HG03066 (cell line): ENCODE measurements at regions not wholly inside any gene's neighbourhood (a gene's known extent, or its start where the extent isn't known, plus 50 kb on each side); places are given as distances from the start of the nearest gene placed in this dataset.
"Not testable (repeated sequence)": the region's sequence is repeated elsewhere in the genome, so short reads cannot be mapped to it uniquely, and the experiment has no call there.

ENCODE experiments used
- ATAC-seq: cut with Tn5 transposase; IDR thresholded peaks from one replicate; pipeline ENCODE4 v1.9.1; 2021; ENCODE audit warnings: low read depth; ENCODE audit not compliant: unreplicated experiment

- no peak for ATAC-seq
Observed at GRCh38 chr15:26134152-26134551, 271.0 kb upstream of the ATP10A start.

GRCh38 chr15:26132811-26133210 lies 269.7 kb upstream of the ATP10A start:
- ATAC-seq, result no peak

- no peak for ATAC-seq
Observed at GRCh38 chr15:26129852-26130251, 266.7 kb upstream of the ATP10A start.

- no peak for ATAC-seq
Observed at GRCh38 chr15:26128611-26129140, 265.5 kb upstream of the ATP10A start.

GRCh38 chr15:26126819-26127387 lies 263.8 kb upstream of the ATP10A start:
- no peak for ATAC-seq

GRCh38 chr15:26126070-26126469 lies 262.9 kb upstream of the ATP10A start:
- ATAC-seq, result no peak

- ATAC-seq, result no peak
Observed at GRCh38 chr15:26125664-26126063, 262.5 kb upstream of the ATP10A start.

GRCh38 chr15:26119322-26119721 lies 256.2 kb upstream of the ATP10A start:
- ATAC-seq, result no peak

- no peak for ATAC-seq
Observed at GRCh38 chr15:26115229-26115943, 252.3 kb upstream of the ATP10A start.

GRCh38 chr15:26114128-26114527 lies 251.0 kb upstream of the ATP10A start:
- ATAC-seq, result not testable (repeated sequence)

GRCh38 chr15:26113296-26113695 lies 250.2 kb upstream of the ATP10A start:
- no peak for ATAC-seq

- no peak for ATAC-seq
Observed at GRCh38 chr15:26109203-26109602, 246.1 kb upstream of the ATP10A start.

- ATAC-seq, result no peak
Observed at GRCh38 chr15:26106556-26106955, 243.4 kb upstream of the ATP10A start.

GRCh38 chr15:26103002-26103404 lies 239.9 kb upstream of the ATP10A start:
- ATAC-seq, result no peak

- no peak for ATAC-seq
Observed at GRCh38 chr15:26102365-26102764, 239.2 kb upstream of the ATP10A start.

GRCh38 chr15:26101443-26101842 lies 238.3 kb upstream of the ATP10A start:
- no peak for ATAC-seq

GRCh38 chr15:26098801-26099200 lies 235.7 kb upstream of the ATP10A start:
- no peak for ATAC-seq

- no peak for ATAC-seq
Observed at GRCh38 chr15:26097216-26097615, 234.1 kb upstream of the ATP10A start.

GRCh38 chr15:26096581-26096980 lies 233.5 kb upstream of the ATP10A start:
- no peak for ATAC-seq

GRCh38 chr15:26095710-26096330 lies 232.7 kb upstream of the ATP10A start:
- ATAC-seq, result no peak

GRCh38 chr15:26091184-26091583 lies 228.1 kb upstream of the ATP10A start:
- no peak for ATAC-seq

- no peak for ATAC-seq
Observed at GRCh38 chr15:26087881-26088280, 224.8 kb upstream of the ATP10A start.
